HepG2 (cell line): ENCODE measurements at regions not wholly inside any gene's neighbourhood (a gene's known extent, or its start where the extent isn't known, plus 50 kb on each side); places are given as distances from the start of the nearest gene placed in this dataset.

Experiments used
- ATAC-seq: fragments of 200-7000 bp; cut with Tn5 transposase; 3 replicates; pipeline ENCODE4 v1.9.1; 2020; ENCODE audit warnings: mild to moderate bottlenecking, moderate library complexity
- BruUV-seq: library from RNA; stranded (reverse); fragments of 400-500 nt; replicated peaks from 2 replicates; lab custom pipeline; 2021; lab: Mats Ljungman, UMichigan
- CTCF ChIA-PET: fragments of 300-600 bp; formaldehyde crosslinking; extraction: SDS; loops from one replicate; lab custom pipeline; 2021; ENCODE audit warnings: low total read pairs, inconsistent platforms, low intra/inter-chr PET ratio; lab: Yijun Ruan, JAX
- POLR2A ChIA-PET: fragments of 350-600 bp; sonication (Branson Sonifier 250); formaldehyde crosslinking; loops from one replicate; lab custom pipeline; 2020; ENCODE audit warnings: antibody characterized with exemption, inconsistent platforms; lab: Yijun Ruan, JAX
- DNase-seq: peaks from one replicate; pipeline ENCODE4 v3.0.0-alpha.2; 2015; ENCODE audit warnings: low spot score
- FAIRE-seq: peaks from 3 replicates; lab custom pipeline; 2011; peaks lifted over from hg19 to GRCh38; lab: Jason Lieb, UNC
- H2AFZ ChIP-seq: one replicate; pipeline ENCODE4 v1.6.1; 2011; ENCODE audit warnings: low read length, inconsistent platforms
- H3K27ac ChIP-seq: fragments of 300-600 bp; 3 replicates; pipeline ENCODE4 v1.8.0; 2011; ENCODE audit warnings: mixed run types, mild to moderate bottlenecking, mixed read lengths, low read length, inconsistent platforms; ENCODE audit not compliant: insufficient read depth; ENCODE audit errors: extremely low read length
- H3K27me3 ChIP-seq, 2 experiments: fragments of 200-600 bp in 1 of 2; 2 replicates in 1 of 2; 3 replicates in 1 of 2; pipeline versions ENCODE4 v1.6.0 to v1.8.0; 2011; ENCODE audit warnings: low read length in 2 of 2, mild to moderate bottlenecking in 2 of 2, moderate library complexity in 2 of 2, inconsistent platforms in 1 of 2; ENCODE audit not compliant: insufficient read depth in 2 of 2, control insufficient read depth in 1 of 2
- H3K36me3 ChIP-seq, 2 experiments: fragments of 200-600 bp in 1 of 2; replicated peaks in 1 of 2; 2 replicates in 1 of 2; 3 replicates in 1 of 2; pipeline versions ENCODE4 v1.5.1 to v1.8.0; 2011; ENCODE audit warnings: low read length in 2 of 2, inconsistent platforms in 1 of 2; ENCODE audit not compliant: insufficient read depth in 2 of 2, control insufficient read depth in 1 of 2
- H3K4me1 ChIP-seq: 2 replicates; pipeline ENCODE4 v1.5.1; 2012; ENCODE audit warnings: low read length, inconsistent platforms; ENCODE audit not compliant: insufficient read depth
- H3K4me2 ChIP-seq: 2 replicates; pipeline ENCODE4 v1.6.0; 2011; ENCODE audit warnings: low read depth, low read length, inconsistent platforms
- H3K4me3 ChIP-seq, 3 experiments: fragments of 200-600 bp in 1 of 3; sonication (generic), shearing (Covaris generic) in 1 of 3; replicated peaks in 1 of 3; 2 replicates each; pipeline ENCODE4 v1.5.1; 2011 to 2016; ENCODE audit warnings: low read length in 3 of 3, inconsistent platforms in 2 of 3, low read depth in 2 of 3, mild to moderate bottlenecking in 2 of 3, control low read depth in 1 of 3, mixed read lengths in 1 of 3; ENCODE audit not compliant: insufficient read depth in 1 of 3
- H3K79me2 ChIP-seq: one replicate; pipeline ENCODE4 v1.6.1; 2011; ENCODE audit warnings: low read length, inconsistent platforms; ENCODE audit not compliant: insufficient read depth
- H3K9ac ChIP-seq: 2 replicates; pipeline ENCODE4 v1.6.0; 2011; ENCODE audit warnings: mild to moderate bottlenecking, low read depth, low read length, inconsistent platforms; ENCODE audit not compliant: insufficient read depth
- H3K9me3 ChIP-seq: 2 replicates; pipeline ENCODE4 v1.5.1; 2012; ENCODE audit warnings: mild to moderate bottlenecking, low read length
- H4K20me1 ChIP-seq: 2 replicates; pipeline ENCODE4 v1.6.0; 2011; ENCODE audit warnings: inconsistent platforms, mild to moderate bottlenecking, low read length, moderate library complexity; ENCODE audit not compliant: insufficient read depth
- FOXM1 ChIP-seq: sonication (generic); formaldehyde crosslinking; IDR thresholded peaks from 2 replicates; pipeline ENCODE4 v1.5.0; 2020; ENCODE audit warnings: missing genetic modification reagents
- SMARCE1 ChIP-seq: fragments of 450-650 bp; IDR thresholded peaks from 2 replicates; pipeline ENCODE4 v1.6.1; 2017; ENCODE audit warnings: borderline replicate concordance
- SRY ChIP-seq: sonication (generic); formaldehyde crosslinking; IDR thresholded peaks from 2 replicates; pipeline ENCODE4 v1.8.0; 2022; ENCODE audit warnings: mild to moderate bottlenecking, missing genetic modification reagents
- ZBTB42 ChIP-seq: sonication (generic); formaldehyde crosslinking; IDR thresholded peaks from 2 replicates; pipeline ENCODE4 v1.5.0; 2020; ENCODE audit warnings: mild to moderate bottlenecking, missing genetic modification reagents
- ZNF557 ChIP-seq: sonication (generic); formaldehyde crosslinking; IDR thresholded peaks from 2 replicates; pipeline ENCODE4 v1.4.0; 2020; ENCODE audit warnings: missing genetic modification reagents
- ZNF562 ChIP-seq: sonication (generic); formaldehyde crosslinking; IDR thresholded peaks from 2 replicates; pipeline ENCODE4 v1.8.0; 2022; ENCODE audit warnings: missing genetic modification reagents, borderline replicate concordance
- ZNF619 ChIP-seq: sonication (generic); formaldehyde crosslinking; IDR thresholded peaks from 2 replicates; pipeline ENCODE4 v1.4.0; 2020; ENCODE audit warnings: mild to moderate bottlenecking, missing genetic modification reagents
- ZNF629 ChIP-seq: sonication (generic); formaldehyde crosslinking; conservative IDR thresholded peaks from 2 replicates; pipeline ENCODE4 v1.5.0; 2020; ENCODE audit warnings: missing genetic modification reagents
- ZNF652 ChIP-seq: IDR thresholded peaks from 2 replicates; pipeline ENCODE4 v1.6.1; 2016; ENCODE audit warnings: low read depth, borderline replicate concordance
- in situ Hi-C: cut with HindIII; loops from 2 replicates; pipeline ENCODE4 v1.10.0; 2017; ENCODE audit warnings: low pct_unique_long_range_greater_than_20kb; ENCODE audit not compliant: extremely low pct_ligation_motif_present
- intact Hi-C: fragments of 100-400 bp; cut with micrococcal nuclease; formaldehyde crosslinking; loops from one replicate; pipeline ENCODE4 v1.10.0; 2022; ENCODE audit not compliant: unreplicated experiment
- TF ChIP-seq, protein P1 (sequence below): sonication (generic); formaldehyde crosslinking; IDR thresholded peaks from 2 replicates; pipeline ENCODE4 v1.4.0; 2020; ENCODE audit warnings: mild to moderate bottlenecking, missing genetic modification reagents
- TF ChIP-seq, protein P2 (sequence below): sonication (generic); formaldehyde crosslinking; IDR thresholded peaks from 2 replicates; pipeline ENCODE4 v1.4.0; 2020; ENCODE audit warnings: mild to moderate bottlenecking, missing genetic modification reagents
- TF ChIP-seq, protein P3 (sequence below): sonication (generic); formaldehyde crosslinking; IDR thresholded peaks from 2 replicates; pipeline ENCODE4 v1.8.0; 2022; ENCODE audit warnings: mild to moderate bottlenecking, missing genetic modification reagents, moderate library complexity
- TF ChIP-seq, protein P4 (sequence below): sonication (generic); formaldehyde crosslinking; IDR thresholded peaks from 2 replicates; pipeline ENCODE4 v1.4.0; 2020; ENCODE audit warnings: mild to moderate bottlenecking, missing genetic modification reagents
- TF ChIP-seq, protein P5 (sequence below): sonication (generic); formaldehyde crosslinking; IDR thresholded peaks from 2 replicates; pipeline ENCODE4 v1.4.0; 2020; ENCODE audit warnings: missing genetic modification reagents

DNA sequence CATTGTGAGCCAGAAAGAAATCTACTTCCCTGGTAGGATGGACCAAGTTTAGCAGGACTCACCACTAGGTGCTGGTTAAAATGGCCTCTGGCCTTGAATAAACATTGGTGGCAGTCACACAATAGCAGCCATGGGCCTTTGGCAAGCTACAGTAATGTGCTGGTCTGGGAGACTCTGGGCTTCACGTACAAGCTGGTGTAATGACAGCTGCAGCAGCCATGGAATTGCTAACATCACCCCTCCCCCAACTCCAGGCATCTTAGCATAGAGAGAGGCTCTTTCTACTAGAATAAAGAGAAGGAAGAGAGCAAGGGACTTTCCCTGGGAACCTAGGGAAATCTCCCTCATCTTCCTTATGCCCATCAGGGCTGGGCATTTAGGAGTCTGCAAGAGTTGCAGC, 205.1 kb upstream of the SEMA3A start (continued):
- TF ChIP-seq, protein P1, sequence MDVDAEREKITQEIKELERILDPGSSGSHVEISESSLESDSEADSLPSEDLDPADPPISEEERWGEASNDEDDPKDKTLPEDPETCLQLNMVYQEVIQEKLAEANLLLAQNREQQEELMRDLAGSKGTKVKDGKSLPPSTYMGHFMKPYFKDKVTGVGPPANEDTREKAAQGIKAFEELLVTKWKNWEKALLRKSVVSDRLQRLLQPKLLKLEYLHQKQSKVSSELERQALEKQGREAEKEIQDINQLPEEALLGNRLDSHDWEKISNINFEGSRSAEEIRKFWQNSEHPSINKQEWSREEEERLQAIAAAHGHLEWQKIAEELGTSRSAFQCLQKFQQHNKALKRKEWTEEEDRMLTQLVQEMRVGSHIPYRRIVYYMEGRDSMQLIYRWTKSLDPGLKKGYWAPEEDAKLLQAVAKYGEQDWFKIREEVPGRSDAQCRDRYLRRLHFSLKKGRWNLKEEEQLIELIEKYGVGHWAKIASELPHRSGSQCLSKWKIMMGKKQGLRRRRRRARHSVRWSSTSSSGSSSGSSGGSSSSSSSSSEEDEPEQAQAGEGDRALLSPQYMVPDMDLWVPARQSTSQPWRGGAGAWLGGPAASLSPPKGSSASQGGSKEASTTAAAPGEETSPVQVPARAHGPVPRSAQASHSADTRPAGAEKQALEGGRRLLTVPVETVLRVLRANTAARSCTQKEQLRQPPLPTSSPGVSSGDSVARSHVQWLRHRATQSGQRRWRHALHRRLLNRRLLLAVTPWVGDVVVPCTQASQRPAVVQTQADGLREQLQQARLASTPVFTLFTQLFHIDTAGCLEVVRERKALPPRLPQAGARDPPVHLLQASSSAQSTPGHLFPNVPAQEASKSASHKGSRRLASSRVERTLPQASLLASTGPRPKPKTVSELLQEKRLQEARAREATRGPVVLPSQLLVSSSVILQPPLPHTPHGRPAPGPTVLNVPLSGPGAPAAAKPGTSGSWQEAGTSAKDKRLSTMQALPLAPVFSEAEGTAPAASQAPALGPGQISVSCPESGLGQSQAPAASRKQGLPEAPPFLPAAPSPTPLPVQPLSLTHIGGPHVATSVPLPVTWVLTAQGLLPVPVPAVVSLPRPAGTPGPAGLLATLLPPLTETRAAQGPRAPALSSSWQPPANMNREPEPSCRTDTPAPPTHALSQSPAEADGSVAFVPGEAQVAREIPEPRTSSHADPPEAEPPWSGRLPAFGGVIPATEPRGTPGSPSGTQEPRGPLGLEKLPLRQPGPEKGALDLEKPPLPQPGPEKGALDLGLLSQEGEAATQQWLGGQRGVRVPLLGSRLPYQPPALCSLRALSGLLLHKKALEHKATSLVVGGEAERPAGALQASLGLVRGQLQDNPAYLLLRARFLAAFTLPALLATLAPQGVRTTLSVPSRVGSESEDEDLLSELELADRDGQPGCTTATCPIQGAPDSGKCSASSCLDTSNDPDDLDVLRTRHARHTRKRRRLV (CRISPR knock-in tag) = no peak
- TF ChIP-seq ZNF557 (CRISPR knock-in tag) (no peak), ZBTB42 (CRISPR knock-in tag) (no peak), SRY (CRISPR knock-in tag) (no peak), ZNF652 (no peak), ZNF619 (no peak), ZNF629 (CRISPR knock-in tag) (no peak)
- TF ChIP-seq, protein P2, sequence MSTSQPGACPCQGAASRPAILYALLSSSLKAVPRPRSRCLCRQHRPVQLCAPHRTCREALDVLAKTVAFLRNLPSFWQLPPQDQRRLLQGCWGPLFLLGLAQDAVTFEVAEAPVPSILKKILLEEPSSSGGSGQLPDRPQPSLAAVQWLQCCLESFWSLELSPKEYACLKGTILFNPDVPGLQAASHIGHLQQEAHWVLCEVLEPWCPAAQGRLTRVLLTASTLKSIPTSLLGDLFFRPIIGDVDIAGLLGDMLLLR (CRISPR knock-in tag) = no peak

DNA sequence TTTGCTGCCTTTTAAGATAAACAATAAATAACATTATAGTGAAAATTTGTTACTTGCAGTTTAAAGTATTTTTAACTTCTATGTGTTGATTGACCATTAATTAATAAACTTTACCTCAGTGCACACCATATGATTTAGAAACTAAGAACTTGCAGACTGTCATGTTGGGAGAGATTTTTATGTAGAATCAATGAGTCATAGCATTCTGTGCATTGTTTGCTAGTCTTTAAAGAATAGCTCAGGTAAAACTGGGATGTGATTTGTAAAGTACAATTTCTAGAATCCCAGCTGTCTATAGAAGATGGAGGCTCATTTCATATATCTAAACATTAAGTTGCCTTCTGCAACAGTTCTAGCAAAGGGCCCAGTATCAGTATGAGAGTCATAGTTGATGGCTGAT, 199.6 kb upstream of the SEMA3A start:
- BruUV-seq = no TSS peak
- ATAC-seq (no peak), DNase-seq (no peak), FAIRE-seq (no peak)
- Histone ChIP-seq H3K4me1 (no peaks in the 10 kb centered on the region), H3K4me3 (no peak overlapping the region), H2AFZ (no peak overlapping the region), H3K4me2 (no peak overlapping the region), H3K9ac (no peak overlapping the region), H3K27me3 (no peaks in the 10 kb centered on the region), H3K27ac (no peak overlapping the region), H3K36me3 (no peaks in the 10 kb centered on the region), H3K79me2 (no peaks in the 10 kb centered on the region), H3K9me3 (no peaks in the 10 kb centered on the region), H4K20me1 (no peaks in the 10 kb centered on the region)
- TF ChIP-seq, protein P3, sequence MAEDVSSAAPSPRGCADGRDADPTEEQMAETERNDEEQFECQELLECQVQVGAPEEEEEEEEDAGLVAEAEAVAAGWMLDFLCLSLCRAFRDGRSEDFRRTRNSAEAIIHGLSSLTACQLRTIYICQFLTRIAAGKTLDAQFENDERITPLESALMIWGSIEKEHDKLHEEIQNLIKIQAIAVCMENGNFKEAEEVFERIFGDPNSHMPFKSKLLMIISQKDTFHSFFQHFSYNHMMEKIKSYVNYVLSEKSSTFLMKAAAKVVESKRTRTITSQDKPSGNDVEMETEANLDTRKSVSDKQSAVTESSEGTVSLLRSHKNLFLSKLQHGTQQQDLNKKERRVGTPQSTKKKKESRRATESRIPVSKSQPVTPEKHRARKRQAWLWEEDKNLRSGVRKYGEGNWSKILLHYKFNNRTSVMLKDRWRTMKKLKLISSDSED (CRISPR knock-in tag) = no peak
- no peak for TF ChIP-seq ZNF562 (CRISPR knock-in tag)
- no peak for TF ChIP-seq SMARCE1
- TF ChIP-seq, protein P4, sequence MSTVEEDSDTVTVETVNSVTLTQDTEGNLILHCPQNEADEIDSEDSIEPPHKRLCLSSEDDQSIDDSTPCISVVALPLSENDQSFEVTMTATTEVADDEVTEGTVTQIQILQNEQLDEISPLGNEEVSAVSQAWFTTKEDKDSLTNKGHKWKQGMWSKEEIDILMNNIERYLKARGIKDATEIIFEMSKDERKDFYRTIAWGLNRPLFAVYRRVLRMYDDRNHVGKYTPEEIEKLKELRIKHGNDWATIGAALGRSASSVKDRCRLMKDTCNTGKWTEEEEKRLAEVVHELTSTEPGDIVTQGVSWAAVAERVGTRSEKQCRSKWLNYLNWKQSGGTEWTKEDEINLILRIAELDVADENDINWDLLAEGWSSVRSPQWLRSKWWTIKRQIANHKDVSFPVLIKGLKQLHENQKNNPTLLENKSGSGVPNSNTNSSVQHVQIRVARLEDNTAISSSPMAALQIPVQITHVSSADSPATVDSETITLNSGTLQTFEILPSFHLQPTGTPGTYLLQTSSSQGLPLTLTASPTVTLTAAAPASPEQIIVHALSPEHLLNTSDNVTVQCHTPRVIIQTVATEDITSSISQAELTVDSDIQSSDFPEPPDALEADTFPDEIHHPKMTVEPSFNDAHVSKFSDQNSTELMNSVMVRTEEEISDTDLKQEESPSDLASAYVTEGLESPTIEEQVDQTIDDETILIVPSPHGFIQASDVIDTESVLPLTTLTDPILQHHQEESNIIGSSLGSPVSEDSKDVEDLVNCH = no peak
- TF ChIP-seq, protein P5, sequence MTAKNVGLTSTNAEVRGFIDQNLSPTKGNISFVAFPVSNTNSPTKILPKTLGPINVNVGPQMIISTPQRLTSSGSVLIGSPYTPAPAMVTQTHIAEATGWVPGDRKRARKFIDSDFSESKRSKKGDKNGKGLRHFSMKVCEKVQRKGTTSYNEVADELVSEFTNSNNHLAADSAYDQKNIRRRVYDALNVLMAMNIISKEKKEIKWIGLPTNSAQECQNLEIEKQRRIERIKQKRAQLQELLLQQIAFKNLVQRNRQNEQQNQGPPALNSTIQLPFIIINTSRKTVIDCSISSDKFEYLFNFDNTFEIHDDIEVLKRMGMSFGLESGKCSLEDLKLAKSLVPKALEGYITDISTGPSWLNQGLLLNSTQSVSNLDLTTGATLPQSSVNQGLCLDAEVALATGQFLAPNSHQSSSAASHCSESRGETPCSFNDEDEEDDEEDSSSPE (CRISPR knock-in tag) = no peak
- no peak for TF ChIP-seq FOXM1 (CRISPR knock-in tag)
- ChIA-PET POLR2A (no interaction called here), CTCF (no interaction called here)
- intact Hi-C loops (no loop called here), in situ Hi-C loops (no loop called here)
